ENCODE measurements at regions not wholly inside any gene's neighbourhood (a gene's known extent, or its start where the extent isn't known, plus 50 kb on each side); places are given as distances from the start of the nearest gene placed in this dataset.

- Histone ChIP-seq H3K27ac (ENCODE audit: control insufficient read depth, insufficient read depth) (no peak overlapping the region), H3K9me3 (replicated peaks; ENCODE audit: control insufficient read depth, insufficient read depth, low read length) (no peaks in the 10 kb centered on the region), H3K9ac (ENCODE audit: control insufficient read depth, insufficient read depth, low read length) (no peak overlapping the region), H3K36me3 (ENCODE audit: control insufficient read depth in 2 of 2, insufficient read depth in 2 of 2, low read length in 1 of 2) (no peaks in the 10 kb centered on the region), H3K4me2 (ENCODE audit: control insufficient read depth, insufficient read depth) (no peak overlapping the region), H3K79me2 (ENCODE audit: control insufficient read depth, insufficient read depth, low read length) (no peaks in the 10 kb centered on the region), H2AFZ (ENCODE audit: control insufficient read depth, low read depth, low read length) (no peak overlapping the region), H4K20me1 (ENCODE audit: control insufficient read depth, insufficient read depth) (no peaks in the 10 kb centered on the region), H3K4me1 (ENCODE audit: control insufficient read depth, insufficient read depth, low read length) (no peaks in the 10 kb centered on the region), H3K4me3 (no peak overlapping the region), H3K27me3 (replicated peaks in 1 of 2; ENCODE audit: control insufficient read depth in 2 of 2, insufficient read depth in 2 of 2, low read length in 1 of 2) (0 out of 4 replicates have a peak, but pooled peaks cover 0 to 2% of the 10 kb centered on the region in 2 experiments)
- ChIA-PET RAD21 (ENCODE audit: unreplicated experiment) (interaction anchor here (0.7 kb wide), 2 partner anchors 53 to 150 kb away, joined by 5 read pairs; no protein-coding TSS in a partner anchor), SMC1A (ENCODE audit: uncharacterized antibody, unreplicated experiment) (interaction anchor here (0.9 kb wide), 1 partner anchor 96 kb away, joined by 5 read pairs; no protein-coding TSS in a partner anchor), POLR2A (no interaction called here), CTCF (interaction anchor here (0.8 to 3.1 kb wide), 6 partner anchors 9 to 197 kb away, joined by 3 to 12 read pairs (median 4); no protein-coding TSS in a partner anchor)
- BruUV-seq (replicated peaks), result no TSS peak
- WGBS (ENCODE audit: insufficient coverage, insufficient replicate concordance, low lambda C conversion rate, missing lambda C conversion rate), result 32% methylated on average over 29 of the region's 29 CpGs
- intact Hi-C loops (cut with micrococcal nuclease; ENCODE audit: unreplicated experiment) (loop anchor here (10.0 kb wide), 1 partner anchor 197 kb away; the partner anchor contains the start of gene FOXC2), in situ Hi-C loops (cut with MboI) (no loop called here)
- DNase-seq (ENCODE audit: low read depth, low spot score) (no peak), ATAC-seq (peak; percentile 82), FAIRE-seq (no peak)
- TF ChIP-seq SMARCA5 (IDR thresholded peaks at IDR 0.05), result no peak
- TF ChIP-seq RUNX3 (IDR thresholded peaks at IDR 0.05; ENCODE audit: low read length), result no peak
- TF ChIP-seq RAD21 (IDR thresholded peaks at IDR 0.05; ENCODE audit: insufficient read depth, low read depth, low read length), result no peak
- TF ChIP-seq, protein P1, sequence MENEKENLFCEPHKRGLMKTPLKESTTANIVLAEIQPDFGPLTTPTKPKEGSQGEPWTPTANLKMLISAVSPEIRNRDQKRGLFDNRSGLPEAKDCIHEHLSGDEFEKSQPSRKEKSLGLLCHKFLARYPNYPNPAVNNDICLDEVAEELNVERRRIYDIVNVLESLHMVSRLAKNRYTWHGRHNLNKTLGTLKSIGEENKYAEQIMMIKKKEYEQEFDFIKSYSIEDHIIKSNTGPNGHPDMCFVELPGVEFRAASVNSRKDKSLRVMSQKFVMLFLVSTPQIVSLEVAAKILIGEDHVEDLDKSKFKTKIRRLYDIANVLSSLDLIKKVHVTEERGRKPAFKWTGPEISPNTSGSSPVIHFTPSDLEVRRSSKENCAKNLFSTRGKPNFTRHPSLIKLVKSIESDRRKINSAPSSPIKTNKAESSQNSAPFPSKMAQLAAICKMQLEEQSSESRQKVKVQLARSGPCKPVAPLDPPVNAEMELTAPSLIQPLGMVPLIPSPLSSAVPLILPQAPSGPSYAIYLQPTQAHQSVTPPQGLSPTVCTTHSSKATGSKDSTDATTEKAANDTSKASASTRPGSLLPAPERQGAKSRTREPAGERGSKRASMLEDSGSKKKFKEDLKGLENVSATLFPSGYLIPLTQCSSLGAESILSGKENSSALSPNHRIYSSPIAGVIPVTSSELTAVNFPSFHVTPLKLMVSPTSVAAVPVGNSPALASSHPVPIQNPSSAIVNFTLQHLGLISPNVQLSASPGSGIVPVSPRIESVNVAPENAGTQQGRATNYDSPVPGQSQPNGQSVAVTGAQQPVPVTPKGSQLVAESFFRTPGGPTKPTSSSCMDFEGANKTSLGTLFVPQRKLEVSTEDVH (IDR thresholded peaks at IDR 0.05; ENCODE audit: low read depth, partially characterized antibody), result no peak
- no peak for TF ChIP-seq POU2F2 (IDR thresholded peaks at IDR 0.05; ENCODE audit: borderline replicate concordance, low read depth, low read length)
- TF ChIP-seq TCF12 (IDR thresholded peaks at IDR 0.05; ENCODE audit: low read depth, low read length), result no peak
- TF ChIP-seq HDAC6 (IDR thresholded peaks at IDR 0.05; ENCODE audit: unreplicated experiment), result no peak
- no peak for TF ChIP-seq IKZF2 (IDR thresholded peaks at IDR 0.05)
- TF ChIP-seq CBFB (IDR thresholded peaks at IDR 0.05; ENCODE audit: low read depth), result no peak
- peak; percentile 22; the same call in 1 of the 2 replicates for TF ChIP-seq SMC3 (IDR thresholded peaks at IDR 0.05; ENCODE audit: borderline replicate concordance, low read length)
- TF ChIP-seq IRF5 (IDR thresholded peaks at IDR 0.05; ENCODE audit: borderline replicate concordance), result no peak
- no peak for TF ChIP-seq STAT1 (conservative IDR thresholded peaks at IDR 0.05)
- no peak for TF ChIP-seq CREB1 (IDR thresholded peaks at IDR 0.05; ENCODE audit: low read depth)
- 0 out of 2 replicates have a peak, but pooled peaks have one; percentile 35 for TF ChIP-seq NFXL1 (IDR thresholded peaks at IDR 0.05; ENCODE audit: borderline replicate concordance)
- TF ChIP-seq POLR2A (IDR thresholded peaks at IDR 0.05; ENCODE audit: low read depth, low read length), result no peak
- TF ChIP-seq, protein P2, sequence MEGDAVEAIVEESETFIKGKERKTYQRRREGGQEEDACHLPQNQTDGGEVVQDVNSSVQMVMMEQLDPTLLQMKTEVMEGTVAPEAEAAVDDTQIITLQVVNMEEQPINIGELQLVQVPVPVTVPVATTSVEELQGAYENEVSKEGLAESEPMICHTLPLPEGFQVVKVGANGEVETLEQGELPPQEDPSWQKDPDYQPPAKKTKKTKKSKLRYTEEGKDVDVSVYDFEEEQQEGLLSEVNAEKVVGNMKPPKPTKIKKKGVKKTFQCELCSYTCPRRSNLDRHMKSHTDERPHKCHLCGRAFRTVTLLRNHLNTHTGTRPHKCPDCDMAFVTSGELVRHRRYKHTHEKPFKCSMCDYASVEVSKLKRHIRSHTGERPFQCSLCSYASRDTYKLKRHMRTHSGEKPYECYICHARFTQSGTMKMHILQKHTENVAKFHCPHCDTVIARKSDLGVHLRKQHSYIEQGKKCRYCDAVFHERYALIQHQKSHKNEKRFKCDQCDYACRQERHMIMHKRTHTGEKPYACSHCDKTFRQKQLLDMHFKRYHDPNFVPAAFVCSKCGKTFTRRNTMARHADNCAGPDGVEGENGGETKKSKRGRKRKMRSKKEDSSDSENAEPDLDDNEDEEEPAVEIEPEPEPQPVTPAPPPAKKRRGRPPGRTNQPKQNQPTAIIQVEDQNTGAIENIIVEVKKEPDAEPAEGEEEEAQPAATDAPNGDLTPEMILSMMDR (IDR thresholded peaks at IDR 0.05 in 2 of 3, conservative IDR thresholded peaks at IDR 0.05 in 1 of 3; ENCODE audit: control insufficient read depth in 2 of 3, extremely low read depth in 1 of 3, insufficient read depth in 1 of 3, low read depth in 3 of 3, low read length in 3 of 3), result peak; percentile 46 to 80 (median 67)
- TF ChIP-seq, protein P3, sequence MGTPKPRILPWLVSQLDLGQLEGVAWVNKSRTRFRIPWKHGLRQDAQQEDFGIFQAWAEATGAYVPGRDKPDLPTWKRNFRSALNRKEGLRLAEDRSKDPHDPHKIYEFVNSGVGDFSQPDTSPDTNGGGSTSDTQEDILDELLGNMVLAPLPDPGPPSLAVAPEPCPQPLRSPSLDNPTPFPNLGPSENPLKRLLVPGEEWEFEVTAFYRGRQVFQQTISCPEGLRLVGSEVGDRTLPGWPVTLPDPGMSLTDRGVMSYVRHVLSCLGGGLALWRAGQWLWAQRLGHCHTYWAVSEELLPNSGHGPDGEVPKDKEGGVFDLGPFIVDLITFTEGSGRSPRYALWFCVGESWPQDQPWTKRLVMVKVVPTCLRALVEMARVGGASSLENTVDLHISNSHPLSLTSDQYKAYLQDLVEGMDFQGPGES (IDR thresholded peaks at IDR 0.05), result no peak
Observed at GRCh38 chr16:86761111-86762031, 183.0 kb downstream of the FOXL1 start.
